GM12892 (cell line): ENCODE measurements at regions not wholly inside any gene's neighbourhood (a gene's known extent, or its start where the extent isn't known, plus 50 kb on each side); places are given as distances from the start of the nearest gene placed in this dataset.

Source experiments
- POLR2A ChIP-seq: IDR thresholded peaks from 2 replicates; pipeline ENCODE4 v1.6.1; 2011; ENCODE audit warnings: low read depth, low read length, control low read depth
- POLR2AphosphoS5 ChIP-seq: IDR thresholded peaks from 2 replicates; pipeline ENCODE4 v1.6.1; 2011; ENCODE audit warnings: low read depth, low read length, control low read depth
- TAF1 ChIP-seq: IDR thresholded peaks from 2 replicates; pipeline ENCODE4 v1.6.1; 2011; ENCODE audit warnings: low read depth, mild to moderate bottlenecking, control low read depth, low read length, borderline replicate concordance

DNA sequence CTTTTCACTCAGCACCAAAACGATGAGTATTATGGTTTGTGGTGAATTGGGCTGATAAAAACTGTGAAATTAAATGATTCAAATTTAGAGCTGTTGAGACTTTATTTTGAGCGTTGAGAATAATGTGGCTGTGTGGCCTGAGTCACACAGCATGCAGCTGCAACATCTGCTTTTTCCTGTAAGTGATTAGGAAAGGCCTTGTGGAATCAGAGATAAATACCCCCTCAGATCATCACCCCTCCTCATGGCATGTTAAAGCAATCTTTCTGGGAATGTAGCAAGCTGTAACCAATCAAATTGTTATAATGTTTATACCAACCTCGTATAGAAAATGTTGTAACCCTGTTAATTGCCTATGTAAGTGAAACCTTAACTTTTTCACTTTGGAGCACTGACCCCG is 90.0 kb upstream of the GRPR start:
- TF ChIP-seq POLR2AphosphoS5 (no peak), POLR2A (no peak), TAF1 (no peak)
